Panc1 (cell line): ENCODE measurements at regions not wholly inside any gene's neighbourhood (a gene's known extent, or its start where the extent isn't known, plus 50 kb on each side); places are given as distances from the start of the nearest gene placed in this dataset.

Source experiments
- CTCF ChIP-seq: fragments of 450-650 bp; IDR thresholded peaks from 2 replicates; pipeline ENCODE4 v1.5.1; 2017; ENCODE audit warnings: mild to moderate bottlenecking
- SIN3A ChIP-seq: IDR thresholded peaks from 2 replicates; pipeline ENCODE4 v1.6.1; 2012; ENCODE audit warnings: low read depth, mild to moderate bottlenecking, low read length, moderate library complexity, borderline replicate concordance; ENCODE audit not compliant: insufficient read depth
- TCF7L2 ChIP-seq: IDR thresholded peaks from 2 replicates; pipeline ENCODE4 v1.6.1; 2011; ENCODE audit warnings: mild to moderate bottlenecking, low read depth, low read length, inconsistent platforms

- TF ChIP-seq CTCF: no peak
- TF ChIP-seq SIN3A: no peak
- TF ChIP-seq TCF7L2: no peak
Observed at GRCh38 chr3:14282001-14282705, 103.5 kb downstream of the LSM3 start.
